Central memory CD8-positive, alpha-beta T cell (primary cell): ENCODE measurements at regions not wholly inside any gene's neighbourhood (a gene's known extent, or its start where the extent isn't known, plus 50 kb on each side); places are given as distances from the start of the nearest gene placed in this dataset.

ENCODE experiments used
- ATAC-seq: fragments of 150-1000 bp; cut with Tn5 transposase; replicated peaks from 2 replicates; pipeline ENCODE4 v1.10.0; 2022; ENCODE audit warnings: mild to moderate bottlenecking, moderate FRiP score, moderate number of reproducible peaks; ENCODE audit not compliant: poor library complexity, severe bottlenecking; ENCODE audit errors: extremely low read depth
- DNase-seq, 2 donors: peaks; one replicate each; pipeline ENCODE4 v3.0.0; 2021; ENCODE audit warnings: low spot score in 2 of 2
- H3K27ac Mint-ChIP-seq: one replicate; pipeline ENCODE4 v1.8.0; 2022; ENCODE audit warnings: low read depth, mild to moderate bottlenecking, moderate library complexity, mixed read lengths
- H3K27me3 Mint-ChIP-seq: one replicate; pipeline ENCODE4 v1.8.0; 2022; ENCODE audit warnings: mixed read lengths
- H3K36me3 Mint-ChIP-seq: one replicate; pipeline ENCODE4 v1.8.0; 2022; ENCODE audit warnings: mild to moderate bottlenecking, moderate library complexity, mixed read lengths; ENCODE audit not compliant: insufficient read depth
- H3K4me1 Mint-ChIP-seq: one replicate; pipeline ENCODE4 v1.8.0; 2022; ENCODE audit warnings: mixed read lengths
- H3K4me3 Mint-ChIP-seq: one replicate; pipeline ENCODE4 v1.8.0; 2022; ENCODE audit warnings: mild to moderate bottlenecking, moderate library complexity, mixed read lengths
- H3K9me3 Mint-ChIP-seq: one replicate; pipeline ENCODE4 v1.8.0; 2022; ENCODE audit warnings: mixed read lengths

- no peaks in the 10 kb centered on the region for H3K4me1 Mint-ChIP-seq
- H3K36me3 Mint-ChIP-seq: no peaks in the 10 kb centered on the region
- H3K27me3 Mint-ChIP-seq: no peaks in the 10 kb centered on the region
- H3K27ac Mint-ChIP-seq: no peak overlapping the region
- H3K9me3 Mint-ChIP-seq: peaks cover 15% of the 10 kb centered on the region
- no peak overlapping the region for H3K4me3 Mint-ChIP-seq
- ATAC-seq (no peak), DNase-seq (no peak)
Measured at GRCh38 chr6:165012183-165012582, 297.2 kb downstream of the C6orf118 start.

GRCh38 chr6:165010556-165011535 is 298.6 kb downstream of the C6orf118 start:
- Mint-ChIP-seq H3K27ac (no peak overlapping the region), H3K27me3 (no peaks in the 10 kb centered on the region), H3K4me3 (no peak overlapping the region), H3K9me3 (peaks cover 15% of the 10 kb centered on the region), H3K36me3 (no peaks in the 10 kb centered on the region), H3K4me1 (no peaks in the 10 kb centered on the region)
- ATAC-seq (no peak), DNase-seq (no peak)

GRCh38 chr6:165008971-165009370 is 300.4 kb downstream of the C6orf118 start:
- DNase-seq: no peak
- H3K9me3 Mint-ChIP-seq: peaks cover 20% of the 10 kb centered on the region
- ATAC-seq: no peak
- H3K4me1 Mint-ChIP-seq: no peaks in the 10 kb centered on the region
- H3K27me3 Mint-ChIP-seq: no peaks in the 10 kb centered on the region
- no peak overlapping the region for H3K27ac Mint-ChIP-seq
- H3K36me3 Mint-ChIP-seq: no peaks in the 10 kb centered on the region
- no peak overlapping the region for H3K4me3 Mint-ChIP-seq

GRCh38 chr6:165002866-165003265 is 306.5 kb downstream of the C6orf118 start:
- Mint-ChIP-seq H3K27me3 (no peaks in the 10 kb centered on the region), H3K9me3 (peaks cover 9% of the 10 kb centered on the region), H3K36me3 (no peaks in the 10 kb centered on the region), H3K27ac (no peak overlapping the region), H3K4me3 (no peak overlapping the region), H3K4me1 (no peaks in the 10 kb centered on the region)
- ATAC-seq: no peak
- no peak for DNase-seq

GRCh38 chr6:165002358-165002757 is 307.0 kb downstream of the C6orf118 start:
- H3K27me3 Mint-ChIP-seq: no peaks in the 10 kb centered on the region
- H3K4me1 Mint-ChIP-seq: no peaks in the 10 kb centered on the region
- ATAC-seq (no peak), DNase-seq (no peak)
- H3K4me3 Mint-ChIP-seq: no peak overlapping the region
- no peaks in the 10 kb centered on the region for H3K36me3 Mint-ChIP-seq
- peaks cover 12% of the 10 kb centered on the region for H3K9me3 Mint-ChIP-seq
- H3K27ac Mint-ChIP-seq: no peak overlapping the region

- H3K27me3 Mint-ChIP-seq: no peaks in the 10 kb centered on the region
- H3K36me3 Mint-ChIP-seq: no peaks in the 10 kb centered on the region
- no peak for ATAC-seq
- DNase-seq: no peak
- H3K4me3 Mint-ChIP-seq: no peak overlapping the region
- H3K4me1 Mint-ChIP-seq: no peaks in the 10 kb centered on the region
- H3K27ac Mint-ChIP-seq: no peak overlapping the region
- H3K9me3 Mint-ChIP-seq: peaks cover 12% of the 10 kb centered on the region
Measured at GRCh38 chr6:165001502-165002157, 307.8 kb downstream of the C6orf118 start.

GRCh38 chr6:164998297-164998696 is 311.1 kb downstream of the C6orf118 start:
- H3K36me3 Mint-ChIP-seq: no peaks in the 10 kb centered on the region
- no peaks in the 10 kb centered on the region for H3K4me1 Mint-ChIP-seq
- no peak for DNase-seq
- ATAC-seq: no peak
- no peak overlapping the region for H3K4me3 Mint-ChIP-seq
- H3K27ac Mint-ChIP-seq: no peak overlapping the region
- no peaks in the 10 kb centered on the region for H3K27me3 Mint-ChIP-seq
- peaks cover 13% of the 10 kb centered on the region for H3K9me3 Mint-ChIP-seq

- H3K27ac Mint-ChIP-seq: no peak overlapping the region
- ATAC-seq: no peak
- H3K4me1 Mint-ChIP-seq: no peaks in the 10 kb centered on the region
Measured at GRCh38 chr6:164996838-164997237, 312.6 kb downstream of the C6orf118 start.

GRCh38 chr6:164991573-164991972 is 317.8 kb downstream of the C6orf118 start:
- Mint-ChIP-seq H3K4me1 (no peaks in the 10 kb centered on the region), H3K4me3 (no peak overlapping the region), H3K9me3 (peaks cover 13% of the 10 kb centered on the region), H3K36me3 (no peaks in the 10 kb centered on the region), H3K27ac (no peak overlapping the region), H3K27me3 (no peaks in the 10 kb centered on the region)
- DNase-seq: no peak
- ATAC-seq: no peak

More at GRCh38 chr6:164996838-164997237, 312.6 kb downstream of the C6orf118 start:
- H3K9me3 Mint-ChIP-seq: peaks cover 13% of the 10 kb centered on the region
- H3K27me3 Mint-ChIP-seq: no peaks in the 10 kb centered on the region
- DNase-seq: no peak
- no peak overlapping the region for H3K4me3 Mint-ChIP-seq
- no peaks in the 10 kb centered on the region for H3K36me3 Mint-ChIP-seq

- Mint-ChIP-seq H3K27ac (no peak overlapping the region), H3K4me3 (no peak overlapping the region), H3K27me3 (no peaks in the 10 kb centered on the region), H3K4me1 (no peaks in the 10 kb centered on the region), H3K36me3 (no peaks in the 10 kb centered on the region), H3K9me3 (peaks cover 18% of the 10 kb centered on the region)
- DNase-seq (no peak), ATAC-seq (no peak)
Measured at GRCh38 chr6:164990901-164991300, 318.5 kb downstream of the C6orf118 start.

GRCh38 chr6:164982389-164982788 is 327.0 kb downstream of the C6orf118 start:
- H3K9me3 Mint-ChIP-seq: peaks cover 23% of the 10 kb centered on the region
- ATAC-seq: no peak
- H3K36me3 Mint-ChIP-seq: no peaks in the 10 kb centered on the region
- no peaks in the 10 kb centered on the region for H3K4me1 Mint-ChIP-seq
- no peak overlapping the region for H3K27ac Mint-ChIP-seq
- no peaks in the 10 kb centered on the region for H3K27me3 Mint-ChIP-seq
- H3K4me3 Mint-ChIP-seq: no peak overlapping the region
- no peak for DNase-seq

GRCh38 chr6:164967102-164967501 is 342.3 kb downstream of the C6orf118 start:
- H3K4me3 Mint-ChIP-seq: no peak overlapping the region
- ATAC-seq: no peak
- peaks cover 6% of the 10 kb centered on the region for H3K9me3 Mint-ChIP-seq
- H3K36me3 Mint-ChIP-seq: no peaks in the 10 kb centered on the region
- H3K27me3 Mint-ChIP-seq: no peaks in the 10 kb centered on the region
- no peaks in the 10 kb centered on the region for H3K4me1 Mint-ChIP-seq
- no peak for DNase-seq
- H3K27ac Mint-ChIP-seq: no peak overlapping the region

- H3K4me1 Mint-ChIP-seq: no peaks in the 10 kb centered on the region
- no peak for DNase-seq
- no peaks in the 10 kb centered on the region for H3K27me3 Mint-ChIP-seq
- no peak for ATAC-seq
- H3K4me3 Mint-ChIP-seq: no peak overlapping the region
- no peak overlapping the region for H3K27ac Mint-ChIP-seq
- peaks cover 10% of the 10 kb centered on the region for H3K9me3 Mint-ChIP-seq
- no peaks in the 10 kb centered on the region for H3K36me3 Mint-ChIP-seq
Measured at GRCh38 chr6:164962805-164963204, 346.6 kb downstream of the C6orf118 start.
